ENCODE measurements at regions not wholly inside any gene's neighbourhood (a gene's known extent, or its start where the extent isn't known, plus 50 kb on each side); places are given as distances from the start of the nearest gene placed in this dataset.

- TF ChIP-seq, protein P1, sequence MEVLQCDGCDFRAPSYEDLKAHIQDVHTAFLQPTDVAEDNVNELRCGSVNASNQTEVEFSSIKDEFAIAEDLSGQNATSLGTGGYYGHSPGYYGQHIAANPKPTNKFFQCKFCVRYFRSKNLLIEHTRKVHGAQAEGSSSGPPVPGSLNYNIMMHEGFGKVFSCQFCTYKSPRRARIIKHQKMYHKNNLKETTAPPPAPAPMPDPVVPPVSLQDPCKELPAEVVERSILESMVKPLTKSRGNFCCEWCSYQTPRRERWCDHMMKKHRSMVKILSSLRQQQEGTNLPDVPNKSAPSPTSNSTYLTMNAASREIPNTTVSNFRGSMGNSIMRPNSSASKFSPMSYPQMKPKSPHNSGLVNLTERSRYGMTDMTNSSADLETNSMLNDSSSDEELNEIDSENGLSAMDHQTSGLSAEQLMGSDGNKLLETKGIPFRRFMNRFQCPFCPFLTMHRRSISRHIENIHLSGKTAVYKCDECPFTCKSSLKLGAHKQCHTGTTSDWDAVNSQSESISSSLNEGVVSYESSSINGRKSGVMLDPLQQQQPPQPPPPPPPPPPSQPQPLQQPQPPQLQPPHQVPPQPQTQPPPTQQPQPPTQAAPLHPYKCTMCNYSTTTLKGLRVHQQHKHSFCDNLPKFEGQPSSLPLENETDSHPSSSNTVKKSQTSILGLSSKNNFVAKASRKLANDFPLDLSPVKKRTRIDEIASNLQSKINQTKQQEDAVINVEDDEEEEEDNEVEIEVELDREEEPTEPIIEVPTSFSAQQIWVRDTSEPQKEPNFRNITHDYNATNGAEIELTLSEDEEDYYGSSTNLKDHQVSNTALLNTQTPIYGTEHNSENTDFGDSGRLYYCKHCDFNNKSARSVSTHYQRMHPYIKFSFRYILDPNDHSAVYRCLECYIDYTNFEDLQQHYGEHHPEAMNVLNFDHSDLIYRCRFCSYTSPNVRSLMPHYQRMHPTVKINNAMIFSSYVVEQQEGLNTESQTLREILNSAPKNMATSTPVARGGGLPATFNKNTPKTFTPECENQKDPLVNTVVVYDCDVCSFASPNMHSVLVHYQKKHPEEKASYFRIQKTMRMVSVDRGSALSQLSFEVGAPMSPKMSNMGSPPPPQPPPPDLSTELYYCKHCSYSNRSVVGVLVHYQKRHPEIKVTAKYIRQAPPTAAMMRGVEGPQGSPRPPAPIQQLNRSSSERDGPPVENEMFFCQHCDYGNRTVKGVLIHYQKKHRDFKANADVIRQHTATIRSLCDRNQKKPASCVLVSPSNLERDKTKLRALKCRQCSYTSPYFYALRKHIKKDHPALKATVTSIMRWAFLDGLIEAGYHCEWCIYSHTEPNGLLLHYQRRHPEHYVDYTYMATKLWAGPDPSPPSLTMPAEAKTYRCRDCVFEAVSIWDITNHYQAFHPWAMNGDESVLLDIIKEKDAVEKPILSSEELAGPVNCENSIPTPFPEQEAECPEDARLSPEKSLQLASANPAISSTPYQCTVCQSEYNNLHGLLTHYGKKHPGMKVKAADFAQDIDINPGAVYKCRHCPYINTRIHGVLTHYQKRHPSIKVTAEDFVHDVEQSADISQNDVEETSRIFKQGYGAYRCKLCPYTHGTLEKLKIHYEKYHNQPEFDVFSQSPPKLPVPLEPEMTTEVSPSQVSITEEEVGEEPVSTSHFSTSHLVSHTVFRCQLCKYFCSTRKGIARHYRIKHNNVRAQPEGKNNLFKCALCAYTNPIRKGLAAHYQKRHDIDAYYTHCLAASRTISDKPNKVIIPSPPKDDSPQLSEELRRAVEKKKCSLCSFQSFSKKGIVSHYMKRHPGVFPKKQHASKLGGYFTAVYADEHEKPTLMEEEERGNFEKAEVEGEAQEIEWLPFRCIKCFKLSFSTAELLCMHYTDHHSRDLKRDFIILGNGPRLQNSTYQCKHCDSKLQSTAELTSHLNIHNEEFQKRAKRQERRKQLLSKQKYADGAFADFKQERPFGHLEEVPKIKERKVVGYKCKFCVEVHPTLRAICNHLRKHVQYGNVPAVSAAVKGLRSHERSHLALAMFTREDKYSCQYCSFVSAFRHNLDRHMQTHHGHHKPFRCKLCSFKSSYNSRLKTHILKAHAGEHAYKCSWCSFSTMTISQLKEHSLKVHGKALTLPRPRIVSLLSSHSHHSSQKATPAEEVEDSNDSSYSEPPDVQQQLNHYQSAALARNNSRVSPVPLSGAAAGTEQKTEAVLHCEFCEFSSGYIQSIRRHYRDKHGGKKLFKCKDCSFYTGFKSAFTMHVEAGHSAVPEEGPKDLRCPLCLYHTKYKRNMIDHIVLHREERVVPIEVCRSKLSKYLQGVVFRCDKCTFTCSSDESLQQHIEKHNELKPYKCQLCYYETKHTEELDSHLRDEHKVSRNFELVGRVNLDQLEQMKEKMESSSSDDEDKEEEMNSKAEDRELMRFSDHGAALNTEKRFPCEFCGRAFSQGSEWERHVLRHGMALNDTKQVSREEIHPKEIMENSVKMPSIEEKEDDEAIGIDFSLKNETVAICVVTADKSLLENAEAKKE (CRISPR knock-in tag; IDR thresholded peaks at IDR 0.05) = no peak
These were observed 175.8 kb upstream of the TMEM132C start (continued) for GRCh38 chr12:128091101-128091720.

DNA sequence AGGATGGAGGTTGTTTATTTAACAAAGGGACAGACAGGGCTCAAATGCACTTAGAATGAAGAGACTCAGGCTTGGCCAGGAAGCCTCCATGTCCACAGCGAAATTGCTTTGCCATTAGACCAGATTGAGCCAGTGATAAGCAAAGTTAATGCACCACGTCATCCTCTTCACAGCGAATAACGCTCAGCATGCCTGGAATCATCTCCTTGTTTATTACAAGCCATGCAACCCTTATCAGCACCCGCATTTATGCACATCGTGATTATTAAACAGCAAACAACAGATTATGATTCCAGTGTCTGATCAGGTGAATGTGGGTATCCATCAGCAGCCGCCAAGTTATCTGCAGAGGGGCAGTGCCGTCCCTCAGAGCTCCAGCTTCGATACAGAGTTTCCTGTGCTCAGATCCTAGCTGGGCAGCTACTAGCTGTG, 175.0 kb upstream of the TMEM132C start:
- no peaks in the 10 kb centered on the region for H4K20me1 ChIP-seq (replicated peaks; ENCODE audit: insufficient read depth)
- peaks cover 99% of the 10 kb centered on the region for H3K9me3 Mint-ChIP-seq
- H3K27ac ChIP-seq (ENCODE audit: low read depth) = no peak overlapping the region
- ATAC-seq (no peak), DNase-seq (ENCODE audit: low spot score) (no peak)
- no peaks in the 10 kb centered on the region for H3K27me3 ChIP-seq (ENCODE audit: insufficient read depth)
- no peak overlapping the region for H3K4me3 ChIP-seq
- peaks cover 54% of the 10 kb centered on the region for H3K36me3 Mint-ChIP-seq (ENCODE audit: low read depth)
- H3F3A ChIP-seq (replicated peaks; ENCODE audit: low read depth) = no peaks in the 10 kb centered on the region
- peaks cover 2% of the 10 kb centered on the region; the same call in 1 of the 2 replicates for H3K36me3 ChIP-seq (ENCODE audit: insufficient read depth)
- H3K4me1 Mint-ChIP-seq = no peaks in the 10 kb centered on the region
- H3K4me3 Mint-ChIP-seq = no peak overlapping the region
- no peak overlapping the region for H2AFZ ChIP-seq
- H3K9me2 ChIP-seq (ENCODE audit: insufficient read depth) = no peaks in the 10 kb centered on the region
- H3K4me1 ChIP-seq (ENCODE audit: insufficient read depth) = no peaks in the 10 kb centered on the region
- no peak overlapping the region for H3K27ac Mint-ChIP-seq
- no peaks in the 10 kb centered on the region for H3K79me2 ChIP-seq (replicated peaks; ENCODE audit: insufficient read depth)
- no peak overlapping the region for H3K4me2 ChIP-seq
- H3K27me3 Mint-ChIP-seq (ENCODE audit: insufficient read depth, low read depth, poor library complexity) = peaks cover 3% of the 10 kb centered on the region
- TF ChIP-seq NANOG (IDR thresholded peaks at IDR 0.05; ENCODE audit: borderline replicate concordance) = no peak
- TF ChIP-seq, protein P1 (CRISPR knock-in tag; IDR thresholded peaks at IDR 0.05) = no peak
- TF ChIP-seq, protein P2, sequence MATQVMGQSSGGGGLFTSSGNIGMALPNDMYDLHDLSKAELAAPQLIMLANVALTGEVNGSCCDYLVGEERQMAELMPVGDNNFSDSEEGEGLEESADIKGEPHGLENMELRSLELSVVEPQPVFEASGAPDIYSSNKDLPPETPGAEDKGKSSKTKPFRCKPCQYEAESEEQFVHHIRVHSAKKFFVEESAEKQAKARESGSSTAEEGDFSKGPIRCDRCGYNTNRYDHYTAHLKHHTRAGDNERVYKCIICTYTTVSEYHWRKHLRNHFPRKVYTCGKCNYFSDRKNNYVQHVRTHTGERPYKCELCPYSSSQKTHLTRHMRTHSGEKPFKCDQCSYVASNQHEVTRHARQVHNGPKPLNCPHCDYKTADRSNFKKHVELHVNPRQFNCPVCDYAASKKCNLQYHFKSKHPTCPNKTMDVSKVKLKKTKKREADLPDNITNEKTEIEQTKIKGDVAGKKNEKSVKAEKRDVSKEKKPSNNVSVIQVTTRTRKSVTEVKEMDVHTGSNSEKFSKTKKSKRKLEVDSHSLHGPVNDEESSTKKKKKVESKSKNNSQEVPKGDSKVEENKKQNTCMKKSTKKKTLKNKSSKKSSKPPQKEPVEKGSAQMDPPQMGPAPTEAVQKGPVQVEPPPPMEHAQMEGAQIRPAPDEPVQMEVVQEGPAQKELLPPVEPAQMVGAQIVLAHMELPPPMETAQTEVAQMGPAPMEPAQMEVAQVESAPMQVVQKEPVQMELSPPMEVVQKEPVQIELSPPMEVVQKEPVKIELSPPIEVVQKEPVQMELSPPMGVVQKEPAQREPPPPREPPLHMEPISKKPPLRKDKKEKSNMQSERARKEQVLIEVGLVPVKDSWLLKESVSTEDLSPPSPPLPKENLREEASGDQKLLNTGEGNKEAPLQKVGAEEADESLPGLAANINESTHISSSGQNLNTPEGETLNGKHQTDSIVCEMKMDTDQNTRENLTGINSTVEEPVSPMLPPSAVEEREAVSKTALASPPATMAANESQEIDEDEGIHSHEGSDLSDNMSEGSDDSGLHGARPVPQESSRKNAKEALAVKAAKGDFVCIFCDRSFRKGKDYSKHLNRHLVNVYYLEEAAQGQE (IDR thresholded peaks at IDR 0.05; ENCODE audit: unreplicated experiment) = no peak
